WERI-Rb-1 (cell line): ENCODE measurements at regions not wholly inside any gene's neighbourhood (a gene's known extent, or its start where the extent isn't known, plus 50 kb on each side); places are given as distances from the start of the nearest gene placed in this dataset.
"Not testable (repeated sequence)": the region's sequence is repeated elsewhere in the genome, so short reads cannot be mapped to it uniquely, and the experiment has no call there.

Source experiments
- DNase-seq: peaks from one replicate; pipeline ENCODE4 v3.0.0-alpha.2; 2020
- H3K27ac ChIP-seq: fragments of 250-450 bp; sonication (Bioruptor Pico); 2 replicates; pipeline ENCODE4 v1.5.1; 2020; ENCODE audit warnings: mild to moderate bottlenecking, moderate library complexity
- H3K27me3 ChIP-seq: fragments of 250-450 bp; sonication (Bioruptor Pico); 2 replicates; pipeline ENCODE4 v1.5.1; 2021; ENCODE audit warnings: mild to moderate bottlenecking, low read depth, moderate library complexity; ENCODE audit not compliant: insufficient read depth, severe bottlenecking
- H3K36me3 ChIP-seq: fragments of 250-450 bp; sonication (Bioruptor Pico); 2 replicates; pipeline ENCODE4 v1.5.1; 2020; ENCODE audit warnings: mild to moderate bottlenecking, moderate library complexity
- H3K4me3 ChIP-seq: 2 replicates; pipeline ENCODE4 v1.5.1; 2011; ENCODE audit warnings: low read depth, mild to moderate bottlenecking, control low read depth, low read length
- H3K9me3 ChIP-seq: fragments of 250-450 bp; sonication (Bioruptor Pico); 2 replicates; pipeline ENCODE4 v1.5.1; 2021; ENCODE audit warnings: mild to moderate bottlenecking, moderate library complexity; ENCODE audit not compliant: severe bottlenecking
- TF ChIP-seq, protein P1 (sequence below): IDR thresholded peaks from 2 replicates; pipeline ENCODE4 v1.5.1; 2011; ENCODE audit warnings: low read depth, mild to moderate bottlenecking, control low read depth, inconsistent platforms, low read length

DNA sequence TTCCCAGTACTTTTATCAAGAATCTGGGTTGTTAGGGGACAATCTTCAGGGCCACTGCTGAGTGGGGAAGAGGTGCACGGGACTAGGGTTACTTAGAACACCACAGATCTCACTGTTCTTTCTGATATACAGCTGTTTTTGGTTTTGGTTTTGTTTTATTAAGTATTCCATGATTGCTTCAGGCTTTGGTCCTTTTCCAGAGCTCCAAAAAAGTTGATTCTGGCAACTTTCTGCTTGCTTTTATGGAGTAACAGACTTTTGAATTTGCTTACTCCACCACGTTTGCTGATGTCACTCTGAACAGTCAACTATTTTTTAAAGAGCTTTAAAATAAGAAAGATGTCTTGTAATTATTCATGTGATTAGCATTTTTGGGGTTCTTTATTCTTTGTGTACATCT lies 368.1 kb upstream of the FOXG1 start:
- no peak overlapping the region for H3K4me3 ChIP-seq
- no peak overlapping the region for H3K27ac ChIP-seq
- DNase-seq: no peak
- no peaks in the 10 kb centered on the region for H3K9me3 ChIP-seq
- H3K36me3 ChIP-seq: no peaks in the 10 kb centered on the region
- TF ChIP-seq, protein P1, sequence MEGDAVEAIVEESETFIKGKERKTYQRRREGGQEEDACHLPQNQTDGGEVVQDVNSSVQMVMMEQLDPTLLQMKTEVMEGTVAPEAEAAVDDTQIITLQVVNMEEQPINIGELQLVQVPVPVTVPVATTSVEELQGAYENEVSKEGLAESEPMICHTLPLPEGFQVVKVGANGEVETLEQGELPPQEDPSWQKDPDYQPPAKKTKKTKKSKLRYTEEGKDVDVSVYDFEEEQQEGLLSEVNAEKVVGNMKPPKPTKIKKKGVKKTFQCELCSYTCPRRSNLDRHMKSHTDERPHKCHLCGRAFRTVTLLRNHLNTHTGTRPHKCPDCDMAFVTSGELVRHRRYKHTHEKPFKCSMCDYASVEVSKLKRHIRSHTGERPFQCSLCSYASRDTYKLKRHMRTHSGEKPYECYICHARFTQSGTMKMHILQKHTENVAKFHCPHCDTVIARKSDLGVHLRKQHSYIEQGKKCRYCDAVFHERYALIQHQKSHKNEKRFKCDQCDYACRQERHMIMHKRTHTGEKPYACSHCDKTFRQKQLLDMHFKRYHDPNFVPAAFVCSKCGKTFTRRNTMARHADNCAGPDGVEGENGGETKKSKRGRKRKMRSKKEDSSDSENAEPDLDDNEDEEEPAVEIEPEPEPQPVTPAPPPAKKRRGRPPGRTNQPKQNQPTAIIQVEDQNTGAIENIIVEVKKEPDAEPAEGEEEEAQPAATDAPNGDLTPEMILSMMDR: no peak
- H3K27me3 ChIP-seq: no peaks in the 10 kb centered on the region

GRCh38 chr14:28401705-28402104 lies 364.9 kb upstream of the FOXG1 start:
- not testable (repeated sequence) for H3K27me3 ChIP-seq, H3K4me3 ChIP-seq, H3K9me3 ChIP-seq, H3K36me3 ChIP-seq, DNase-seq, H3K27ac ChIP-seq

GRCh38 chr14:28406196-28406595 lies 360.4 kb upstream of the FOXG1 start:
- DNase-seq: no peak
- Histone ChIP-seq H3K36me3 (no peaks in the 10 kb centered on the region), H3K27ac (no peak overlapping the region), H3K9me3 (no peaks in the 10 kb centered on the region), H3K27me3 (no peaks in the 10 kb centered on the region), H3K4me3 (no peak overlapping the region)
- TF ChIP-seq, protein P1: no peak

- Histone ChIP-seq H3K27me3 (no peaks in the 10 kb centered on the region), H3K36me3 (no peaks in the 10 kb centered on the region), H3K4me3 (no peak overlapping the region), H3K27ac (no peak overlapping the region), H3K9me3 (no peaks in the 10 kb centered on the region)
- no peak for DNase-seq
- TF ChIP-seq, protein P1: no peak
Observed at GRCh38 chr14:28407031-28407825, 359.4 kb upstream of the FOXG1 start.

DNA sequence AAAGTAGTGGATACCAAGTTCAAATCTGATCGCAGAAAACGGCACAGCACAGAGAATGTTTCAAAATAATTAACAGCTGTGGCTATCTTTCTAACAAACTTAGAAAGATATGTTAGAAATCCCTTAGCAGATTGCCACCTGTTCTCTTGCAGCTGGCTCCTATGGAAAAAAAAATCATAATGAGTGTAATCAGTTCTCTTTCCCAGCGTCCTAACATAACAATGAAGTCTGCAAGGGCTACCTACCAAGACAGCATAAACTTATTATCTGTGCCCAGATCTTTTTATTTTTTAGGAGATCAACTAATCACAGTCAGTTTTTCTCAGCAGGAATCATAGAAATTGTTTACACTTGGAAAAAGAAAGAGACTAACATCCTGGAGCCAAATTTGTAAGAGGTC lies 358.6 kb upstream of the FOXG1 start:
- H3K4me3 ChIP-seq: no peak overlapping the region
- no peak for DNase-seq
- H3K36me3 ChIP-seq: no peaks in the 10 kb centered on the region
- TF ChIP-seq, protein P1: no peak
- H3K27ac ChIP-seq: no peak overlapping the region
- H3K27me3 ChIP-seq: no peaks in the 10 kb centered on the region
- no peaks in the 10 kb centered on the region for H3K9me3 ChIP-seq

GRCh38 chr14:28412077-28412476 lies 354.5 kb upstream of the FOXG1 start:
- no peaks in the 10 kb centered on the region for H3K27me3 ChIP-seq
- no peaks in the 10 kb centered on the region for H3K36me3 ChIP-seq
- no peak for DNase-seq
- H3K4me3 ChIP-seq: no peak overlapping the region
- H3K9me3 ChIP-seq: no peaks in the 10 kb centered on the region
- TF ChIP-seq, protein P1: no peak
- no peak overlapping the region for H3K27ac ChIP-seq
